ENCODE measurements at regions not wholly inside any gene's neighbourhood (a gene's known extent, or its start where the extent isn't known, plus 50 kb on each side); places are given as distances from the start of the nearest gene placed in this dataset.

DNA sequence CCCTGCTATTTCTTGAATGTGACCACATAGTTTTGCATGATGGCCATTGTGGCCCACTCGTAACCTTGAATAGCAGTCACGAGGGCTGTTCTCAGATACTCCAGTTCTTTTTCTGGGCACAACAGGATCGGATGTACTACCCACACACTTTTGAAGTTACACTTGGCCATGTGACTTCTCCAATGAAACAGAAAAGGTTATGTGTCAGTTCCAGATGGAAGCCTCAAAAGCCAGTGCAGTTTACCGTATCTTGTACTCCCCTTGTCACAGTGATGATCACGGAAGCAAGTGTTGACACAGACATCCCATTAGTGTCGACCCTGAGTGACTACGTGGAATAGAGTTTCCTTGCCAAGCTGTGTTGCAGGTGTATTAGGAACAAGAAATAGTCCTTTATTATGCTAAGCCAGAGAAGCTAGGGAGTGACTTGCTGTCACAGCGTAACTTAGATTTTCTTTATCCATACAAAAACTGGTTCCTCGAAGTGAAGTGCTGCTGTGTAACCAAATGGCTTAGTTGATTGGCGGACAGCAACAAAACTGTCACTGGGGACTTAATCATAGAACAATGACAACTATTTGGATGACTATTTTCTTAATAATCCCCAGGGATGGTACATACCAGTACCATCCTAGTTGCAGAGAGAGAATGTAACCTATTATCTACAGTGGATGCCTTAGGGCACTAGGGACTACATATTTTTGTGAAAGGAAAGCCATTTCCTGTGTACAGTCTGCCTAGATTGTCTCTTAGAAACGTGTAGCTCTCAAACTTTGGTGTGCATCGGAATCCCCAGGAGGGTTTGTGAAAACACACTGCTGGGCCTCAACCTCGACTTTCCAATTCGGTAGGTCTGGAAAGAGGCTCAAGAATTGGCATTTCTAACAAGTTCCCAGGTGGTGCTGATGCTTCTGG lies 90.1 kb upstream of the DMRT1 start:
- TF ChIP-seq, protein P1, sequence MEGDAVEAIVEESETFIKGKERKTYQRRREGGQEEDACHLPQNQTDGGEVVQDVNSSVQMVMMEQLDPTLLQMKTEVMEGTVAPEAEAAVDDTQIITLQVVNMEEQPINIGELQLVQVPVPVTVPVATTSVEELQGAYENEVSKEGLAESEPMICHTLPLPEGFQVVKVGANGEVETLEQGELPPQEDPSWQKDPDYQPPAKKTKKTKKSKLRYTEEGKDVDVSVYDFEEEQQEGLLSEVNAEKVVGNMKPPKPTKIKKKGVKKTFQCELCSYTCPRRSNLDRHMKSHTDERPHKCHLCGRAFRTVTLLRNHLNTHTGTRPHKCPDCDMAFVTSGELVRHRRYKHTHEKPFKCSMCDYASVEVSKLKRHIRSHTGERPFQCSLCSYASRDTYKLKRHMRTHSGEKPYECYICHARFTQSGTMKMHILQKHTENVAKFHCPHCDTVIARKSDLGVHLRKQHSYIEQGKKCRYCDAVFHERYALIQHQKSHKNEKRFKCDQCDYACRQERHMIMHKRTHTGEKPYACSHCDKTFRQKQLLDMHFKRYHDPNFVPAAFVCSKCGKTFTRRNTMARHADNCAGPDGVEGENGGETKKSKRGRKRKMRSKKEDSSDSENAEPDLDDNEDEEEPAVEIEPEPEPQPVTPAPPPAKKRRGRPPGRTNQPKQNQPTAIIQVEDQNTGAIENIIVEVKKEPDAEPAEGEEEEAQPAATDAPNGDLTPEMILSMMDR (IDR thresholded peaks at IDR 0.05; ENCODE audit: extremely low read depth in 1 of 2, insufficient read depth in 1 of 2, low read depth in 1 of 2, low read length in 2 of 2), result no peak
- no peak for TF ChIP-seq POLR2AphosphoS5 (IDR thresholded peaks at IDR 0.05; ENCODE audit: insufficient read depth, low read depth, low read length)
- TF ChIP-seq POLR2A (IDR thresholded peaks at IDR 0.05; ENCODE audit: low read depth, low read length), result no peak

All from endothelial cell of umbilical vein (primary cell).